ENCODE measurements at regions not wholly inside any gene's neighbourhood (a gene's known extent, or its start where the extent isn't known, plus 50 kb on each side); places are given as distances from the start of the nearest gene placed in this dataset.

DNA sequence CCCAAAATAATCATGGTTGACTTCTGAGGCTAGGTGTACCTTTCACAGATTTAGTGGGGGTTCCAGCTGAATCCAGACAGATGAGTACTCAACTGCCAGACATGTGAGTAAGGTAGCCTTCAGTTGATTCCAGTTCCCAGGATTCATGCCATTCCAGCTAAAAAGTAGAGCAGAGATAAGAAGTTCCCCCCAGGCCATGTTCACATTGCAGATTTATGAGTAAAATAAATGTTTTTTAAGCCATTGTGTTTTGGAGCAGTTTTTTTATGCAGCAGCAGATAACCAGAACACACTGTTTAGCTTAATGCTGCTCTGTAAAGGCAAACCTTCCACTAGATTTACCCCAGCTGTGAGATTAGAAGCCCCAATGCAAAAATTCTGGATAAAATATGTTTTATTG is 245.0 kb downstream of the RFPL4B start:
- H3K4me1 Mint-ChIP-seq = peaks cover 11% of the 10 kb centered on the region
- no peaks in the 10 kb centered on the region for H3K27me3 Mint-ChIP-seq (ENCODE audit: low read depth, poor library complexity)
- no peak for DNase-seq
- TF ChIP-seq, protein P1, sequence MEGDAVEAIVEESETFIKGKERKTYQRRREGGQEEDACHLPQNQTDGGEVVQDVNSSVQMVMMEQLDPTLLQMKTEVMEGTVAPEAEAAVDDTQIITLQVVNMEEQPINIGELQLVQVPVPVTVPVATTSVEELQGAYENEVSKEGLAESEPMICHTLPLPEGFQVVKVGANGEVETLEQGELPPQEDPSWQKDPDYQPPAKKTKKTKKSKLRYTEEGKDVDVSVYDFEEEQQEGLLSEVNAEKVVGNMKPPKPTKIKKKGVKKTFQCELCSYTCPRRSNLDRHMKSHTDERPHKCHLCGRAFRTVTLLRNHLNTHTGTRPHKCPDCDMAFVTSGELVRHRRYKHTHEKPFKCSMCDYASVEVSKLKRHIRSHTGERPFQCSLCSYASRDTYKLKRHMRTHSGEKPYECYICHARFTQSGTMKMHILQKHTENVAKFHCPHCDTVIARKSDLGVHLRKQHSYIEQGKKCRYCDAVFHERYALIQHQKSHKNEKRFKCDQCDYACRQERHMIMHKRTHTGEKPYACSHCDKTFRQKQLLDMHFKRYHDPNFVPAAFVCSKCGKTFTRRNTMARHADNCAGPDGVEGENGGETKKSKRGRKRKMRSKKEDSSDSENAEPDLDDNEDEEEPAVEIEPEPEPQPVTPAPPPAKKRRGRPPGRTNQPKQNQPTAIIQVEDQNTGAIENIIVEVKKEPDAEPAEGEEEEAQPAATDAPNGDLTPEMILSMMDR (IDR thresholded peaks at IDR 0.05) = no peak
- H3K36me3 Mint-ChIP-seq (ENCODE audit: low read depth) = peaks cover 9% of the 10 kb centered on the region
- H3K9me3 Mint-ChIP-seq = peaks cover 36% of the 10 kb centered on the region
- no peak overlapping the region for H3K27ac Mint-ChIP-seq
- no peak overlapping the region for H3K4me3 Mint-ChIP-seq

DNA sequence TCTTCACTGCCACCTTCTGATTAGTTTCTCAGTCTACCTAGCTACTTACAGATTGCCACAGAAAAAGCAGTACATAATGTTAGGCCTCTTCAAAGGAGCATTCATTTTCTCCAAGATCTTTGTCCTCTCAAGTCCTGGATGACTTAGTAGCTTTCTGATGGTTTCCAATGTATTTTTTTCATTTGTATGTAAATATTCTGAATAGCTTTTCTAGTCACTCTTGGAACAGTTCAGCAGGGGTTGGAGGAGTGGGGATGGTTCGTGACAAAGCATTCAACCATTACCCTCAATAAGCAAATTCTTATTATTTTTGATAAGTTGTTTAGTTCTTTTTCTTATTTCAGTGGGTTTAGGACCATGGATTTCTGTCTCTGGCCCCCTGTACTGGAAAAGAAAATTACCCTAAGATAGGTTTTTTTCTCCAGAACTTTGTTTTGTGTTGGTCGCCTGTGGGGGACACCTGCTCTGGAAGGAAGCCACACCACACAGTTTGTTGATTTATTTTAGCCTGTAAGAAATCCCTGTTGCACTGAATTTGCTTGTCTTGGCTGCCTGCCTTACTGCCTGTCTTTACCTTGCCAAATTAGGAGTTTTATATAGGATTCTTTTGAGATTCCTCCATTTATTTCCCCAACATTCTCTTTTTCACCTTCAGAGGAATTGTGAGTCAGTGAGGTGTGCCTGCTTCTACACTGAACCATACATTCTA is 247.9 kb downstream of the RFPL4B start:
- Mint-ChIP-seq H3K27ac (no peak overlapping the region), H3K4me3 (no peak overlapping the region), H3K9me3 (peaks cover 36% of the 10 kb centered on the region), H3K4me1 (peaks cover 11% of the 10 kb centered on the region), H3K27me3 (ENCODE audit: low read depth, poor library complexity) (no peaks in the 10 kb centered on the region), H3K36me3 (ENCODE audit: low read depth) (peaks cover 9% of the 10 kb centered on the region)
- TF ChIP-seq, protein P1 (IDR thresholded peaks at IDR 0.05) = no peak
- DNase-seq = no peak

DNA sequence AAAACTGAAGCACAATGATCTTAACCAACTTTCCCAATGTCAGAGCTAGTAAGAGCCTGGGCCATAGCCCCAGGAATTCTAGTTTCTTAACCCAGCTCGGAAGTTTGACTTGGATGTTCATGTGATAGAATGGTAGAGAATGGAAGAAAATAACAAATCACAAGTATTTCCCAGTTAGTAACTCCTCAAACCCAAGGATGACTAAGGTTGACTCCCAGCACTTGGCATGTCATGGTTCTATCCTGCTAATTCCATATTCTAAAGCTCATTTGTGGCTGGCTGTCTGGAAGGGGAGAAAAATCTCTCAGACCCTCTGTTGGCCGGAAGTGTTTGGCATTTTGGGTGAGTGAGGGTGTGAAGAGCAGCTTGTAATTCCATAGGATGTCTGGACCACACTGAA is 248.7 kb downstream of the RFPL4B start:
- H3K36me3 Mint-ChIP-seq (ENCODE audit: low read depth) = peaks cover 9% of the 10 kb centered on the region
- H3K4me3 Mint-ChIP-seq = no peak overlapping the region
- H3K9me3 Mint-ChIP-seq = peaks cover 36% of the 10 kb centered on the region
- TF ChIP-seq, protein P1 (IDR thresholded peaks at IDR 0.05) = no peak
- DNase-seq = no peak
- H3K27me3 Mint-ChIP-seq (ENCODE audit: low read depth, poor library complexity) = no peaks in the 10 kb centered on the region
- peaks cover 11% of the 10 kb centered on the region for H3K4me1 Mint-ChIP-seq
- no peak overlapping the region for H3K27ac Mint-ChIP-seq

DNA sequence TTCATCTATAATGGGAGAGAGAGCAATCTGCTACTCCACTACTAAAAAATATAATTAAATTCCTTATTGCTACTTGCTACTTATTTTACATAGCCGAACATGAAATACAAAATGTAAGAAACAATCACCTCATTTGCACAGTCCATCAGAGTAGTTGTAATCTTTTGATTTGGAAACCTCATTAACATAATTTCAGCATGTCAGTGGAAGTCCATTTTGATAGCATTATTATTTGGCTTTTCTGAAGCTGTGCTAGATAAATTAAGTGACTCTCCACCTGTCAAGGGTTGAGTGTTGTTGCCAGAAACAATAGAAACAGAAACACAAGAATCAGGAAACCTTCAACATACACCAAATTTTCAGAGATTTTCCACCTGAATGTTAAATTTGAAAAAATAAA is 250.0 kb downstream of the RFPL4B start:
- TF ChIP-seq, protein P1 (IDR thresholded peaks at IDR 0.05) = no peak
- H3K4me1 Mint-ChIP-seq = peaks cover 1% of the 10 kb centered on the region
- peaks cover 9% of the 10 kb centered on the region for H3K36me3 Mint-ChIP-seq (ENCODE audit: low read depth)
- no peak overlapping the region for H3K27ac Mint-ChIP-seq
- H3K4me3 Mint-ChIP-seq = no peak overlapping the region
- no peak for DNase-seq
- H3K9me3 Mint-ChIP-seq = peaks cover 38% of the 10 kb centered on the region
- H3K27me3 Mint-ChIP-seq (ENCODE audit: low read depth, poor library complexity) = no peaks in the 10 kb centered on the region

DNA sequence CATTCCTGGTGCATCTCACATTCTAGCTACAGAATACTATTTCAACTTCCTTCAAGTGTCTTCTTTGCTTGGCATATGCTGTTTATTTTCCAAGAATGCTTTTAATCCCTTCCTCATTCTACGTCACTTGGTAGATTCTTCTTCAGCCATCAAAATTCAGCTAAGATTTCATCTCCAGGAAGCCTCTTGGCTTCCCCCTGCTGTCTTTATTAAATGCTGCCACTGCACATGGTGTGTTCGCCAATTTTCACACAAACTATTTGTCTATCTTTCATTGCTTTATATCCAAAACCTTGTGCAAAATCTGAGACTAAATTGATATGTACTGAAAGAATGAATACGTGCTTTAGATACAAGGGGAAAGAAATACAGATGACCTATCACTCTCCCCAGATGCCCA is 253.0 kb downstream of the RFPL4B start:
- Mint-ChIP-seq H3K27ac (no peak overlapping the region), H3K4me3 (no peak overlapping the region), H3K4me1 (no peaks in the 10 kb centered on the region), H3K27me3 (ENCODE audit: low read depth, poor library complexity) (peaks cover 5% of the 10 kb centered on the region), H3K36me3 (ENCODE audit: low read depth) (no peaks in the 10 kb centered on the region), H3K9me3 (peaks cover 33% of the 10 kb centered on the region)
- TF ChIP-seq, protein P1 (IDR thresholded peaks at IDR 0.05) = no peak
- no peak for DNase-seq

DNA sequence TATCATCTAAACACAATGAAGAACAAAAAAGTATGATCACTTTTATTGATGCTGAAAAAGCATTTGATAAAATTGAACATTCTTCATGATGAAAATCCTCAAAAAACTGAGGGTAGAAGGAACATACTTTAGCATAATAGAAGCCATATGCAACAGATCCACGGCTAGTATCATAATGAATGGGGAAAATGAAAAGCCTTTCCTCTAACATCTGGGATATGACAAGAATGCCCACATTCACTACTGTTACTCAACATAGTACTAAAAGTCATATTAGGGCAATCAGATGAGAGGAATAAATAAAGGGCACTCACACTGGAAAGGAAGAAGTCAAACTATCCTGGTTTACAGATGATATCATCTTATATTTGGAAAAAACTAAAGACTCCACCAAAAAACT is 256.6 kb downstream of the RFPL4B start:
- TF ChIP-seq, protein P1 (IDR thresholded peaks at IDR 0.05) = no peak
- Mint-ChIP-seq H3K9me3 (peaks cover 41% of the 10 kb centered on the region), H3K27me3 (ENCODE audit: low read depth, poor library complexity) (peaks cover 5% of the 10 kb centered on the region), H3K4me3 (no peak overlapping the region), H3K36me3 (ENCODE audit: low read depth) (peaks cover 8% of the 10 kb centered on the region), H3K27ac (no peak overlapping the region), H3K4me1 (no peaks in the 10 kb centered on the region)
- DNase-seq = no peak

All from nephron progenitor cell (in vitro differentiated cells).